Caco-2 (cell line): ENCODE measurements at regions not wholly inside any gene's neighbourhood (a gene's known extent, or its start where the extent isn't known, plus 50 kb on each side); places are given as distances from the start of the nearest gene placed in this dataset.

ENCODE experiments used
- BruUV-seq: library from RNA; stranded (reverse); fragments of 400-500 nt; replicated peaks from 2 replicates; lab custom pipeline; 2021; lab: Mats Ljungman, UMichigan
- CTCF ChIA-PET: fragments of 300-600 bp; sonication (Branson Sonifier 250); formaldehyde crosslinking; loops from one replicate; lab custom pipeline; 2022; ENCODE audit warnings: antibody characterized with exemption; lab: Charles Lee
- POLR2A ChIA-PET: fragments of 300-600 bp; sonication (Branson Sonifier 250); formaldehyde crosslinking; loops from one replicate; lab custom pipeline; 2022; ENCODE audit warnings: antibody characterized with exemption; lab: Charles Lee
- DNase-seq, 2 experiments: peaks; one replicate each; pipeline versions ENCODE4 v3.0.0 to v3.0.0-alpha.2; 2020 to 2022
- H3K27me3 ChIP-seq: replicated peaks from 2 replicates; pipeline ENCODE4 v1.6.0; 2011; ENCODE audit warnings: low read length; ENCODE audit not compliant: control insufficient read depth, insufficient read depth
- H3K36me3 ChIP-seq: 2 replicates; pipeline ENCODE4 v1.5.1; 2011; ENCODE audit warnings: low read length; ENCODE audit not compliant: control insufficient read depth, insufficient read depth
- H3K4me1 ChIP-seq: fragments of 250-450 bp; sonication (Bioruptor Pico); 2 replicates; pipeline ENCODE4 v1.5.1; 2020; ENCODE audit warnings: mild to moderate bottlenecking
- H3K4me3 ChIP-seq: 2 replicates; pipeline ENCODE4 v1.5.1; 2011; ENCODE audit warnings: low read depth, mild to moderate bottlenecking, control low read depth, low read length
- H3K9me3 ChIP-seq: fragments of 250-450 bp; sonication (Bioruptor Pico); 2 replicates; pipeline ENCODE4 v1.5.1; 2020; ENCODE audit warnings: mild to moderate bottlenecking, moderate library complexity
- H3K27ac Mint-ChIP-seq: one replicate; pipeline ENCODE4 v1.8.0; 2022; ENCODE audit warnings: mixed read lengths; ENCODE audit not compliant: unreplicated experiment
- H3K27me3 Mint-ChIP-seq: one replicate; pipeline ENCODE4 v1.8.0; 2022; ENCODE audit warnings: mixed read lengths; ENCODE audit not compliant: insufficient read depth, unreplicated experiment
- H3K36me3 Mint-ChIP-seq: one replicate; pipeline ENCODE4 v1.8.0; 2022; ENCODE audit warnings: mild to moderate bottlenecking, mixed read lengths; ENCODE audit not compliant: insufficient read depth, unreplicated experiment
- H3K4me1 Mint-ChIP-seq: one replicate; pipeline ENCODE4 v1.8.0; 2022; ENCODE audit warnings: low read depth, mixed read lengths; ENCODE audit not compliant: unreplicated experiment
- H3K4me3 Mint-ChIP-seq: one replicate; pipeline ENCODE4 v1.8.0; 2022; ENCODE audit warnings: mild to moderate bottlenecking, moderate library complexity, mixed read lengths; ENCODE audit not compliant: unreplicated experiment
- H3K9me3 Mint-ChIP-seq: one replicate; pipeline ENCODE4 v1.8.0; 2022; ENCODE audit warnings: mixed read lengths; ENCODE audit not compliant: unreplicated experiment
- CTCF ChIP-seq, 2 experiments: fragments of 200-600 bp in 1 of 2; IDR thresholded peaks; 1 replicate in 1 of 2; 2 replicates in 1 of 2; pipeline versions ENCODE4 v1.5.1 to v1.8.0; 2011 to 2022; ENCODE audit warnings: antibody characterized with exemption in 1 of 2, control low read depth in 1 of 2, inconsistent platforms in 1 of 2, low read depth in 1 of 2, low read length in 1 of 2, mild to moderate bottlenecking in 1 of 2, moderate library complexity in 1 of 2; ENCODE audit not compliant: insufficient read depth in 1 of 2, severe bottlenecking in 1 of 2, unreplicated experiment in 1 of 2
- intact Hi-C: fragments of 100-400 bp; cut with micrococcal nuclease; formaldehyde crosslinking; loops from one replicate; pipeline ENCODE4 v1.10.0; 2022; ENCODE audit not compliant: unreplicated experiment

GRCh38 chr13:63190742-63191141 is 1775.1 kb upstream of the PCDH20 start:
- BruUV-seq, result no TSS peak
- peaks cover 9% of the 10 kb centered on the region; the same call in 1 of the 2 replicates for H3K4me1 ChIP-seq
- Mint-ChIP-seq H3K27ac (no peak overlapping the region), H3K4me1 (no peaks in the 10 kb centered on the region), H3K4me3 (no peak overlapping the region), H3K36me3 (no peaks in the 10 kb centered on the region), H3K27me3 (no peaks in the 10 kb centered on the region), H3K9me3 (no peaks in the 10 kb centered on the region)
- ChIA-PET POLR2A (no interaction called here), CTCF (no interaction called here)
- intact Hi-C loops, result no loop called here
- H3K9me3 ChIP-seq, result no peaks in the 10 kb centered on the region
- H3K36me3 ChIP-seq, result no peaks in the 10 kb centered on the region
- TF ChIP-seq CTCF (IDR thresholded peaks at IDR 0.05; ENCODE audit: insufficient read depth in 1 of 2, low read depth in 1 of 2, low read length in 1 of 2, severe bottlenecking in 1 of 2, unreplicated experiment in 1 of 2), result no peak
- no peak for DNase-seq
- no peak overlapping the region for H3K4me3 ChIP-seq
- no peaks in the 10 kb centered on the region for H3K27me3 ChIP-seq

GRCh38 chr13:63190219-63190618 is 1774.6 kb upstream of the PCDH20 start:
- intact Hi-C loops, result no loop called here
- TF ChIP-seq CTCF (IDR thresholded peaks at IDR 0.05; ENCODE audit: insufficient read depth in 1 of 2, low read depth in 1 of 2, low read length in 1 of 2, severe bottlenecking in 1 of 2, unreplicated experiment in 1 of 2), result no peak
- POLR2A ChIA-PET, result no interaction called here

GRCh38 chr13:63189712-63190111 is 1774.1 kb upstream of the PCDH20 start:
- H3K9me3 Mint-ChIP-seq, result no peaks in the 10 kb centered on the region
- Histone ChIP-seq H3K27me3 (no peaks in the 10 kb centered on the region), H3K36me3 (no peaks in the 10 kb centered on the region), H3K4me3 (no peak overlapping the region), H3K4me1 (peaks cover 11% of the 10 kb centered on the region), H3K9me3 (no peaks in the 10 kb centered on the region)
- intact Hi-C loops, result no loop called here
- H3K4me3 Mint-ChIP-seq, result no peak overlapping the region
- no peaks in the 10 kb centered on the region for H3K27me3 Mint-ChIP-seq
- ChIA-PET CTCF (no interaction called here), POLR2A (no interaction called here)
- no peaks in the 10 kb centered on the region for H3K36me3 Mint-ChIP-seq
- no TSS peak for BruUV-seq
- H3K27ac Mint-ChIP-seq, result no peak overlapping the region
- H3K4me1 Mint-ChIP-seq, result no peaks in the 10 kb centered on the region
- no peak for DNase-seq
- no peak for TF ChIP-seq CTCF (IDR thresholded peaks at IDR 0.05; ENCODE audit: insufficient read depth in 1 of 2, low read depth in 1 of 2, low read length in 1 of 2, severe bottlenecking in 1 of 2, unreplicated experiment in 1 of 2)

More at GRCh38 chr13:63190219-63190618, 1774.6 kb upstream of the PCDH20 start:
- CTCF ChIA-PET, result no interaction called here
- Mint-ChIP-seq H3K27me3 (no peaks in the 10 kb centered on the region), H3K36me3 (no peaks in the 10 kb centered on the region), H3K9me3 (no peaks in the 10 kb centered on the region), H3K27ac (no peak overlapping the region), H3K4me3 (no peak overlapping the region), H3K4me1 (no peaks in the 10 kb centered on the region)
- no peaks in the 10 kb centered on the region for H3K27me3 ChIP-seq
- BruUV-seq, result no TSS peak
- no peaks in the 10 kb centered on the region for H3K9me3 ChIP-seq
- no peak for DNase-seq
- no peak overlapping the region for H3K4me3 ChIP-seq
- no peaks in the 10 kb centered on the region for H3K36me3 ChIP-seq
- peaks cover 9% of the 10 kb centered on the region; the same call in 1 of the 2 replicates for H3K4me1 ChIP-seq
